Cardiac fibroblast (primary cell): ENCODE measurements at regions not wholly inside any gene's neighbourhood (a gene's known extent, or its start where the extent isn't known, plus 50 kb on each side); places are given as distances from the start of the nearest gene placed in this dataset.

Source experiments
- DNase-seq, 2 donors: peaks; one replicate each; pipeline versions ENCODE4 v3.0.0 to v3.0.0-alpha.2; 2010; ENCODE audit warnings: low read depth in 2 of 2
- H3K4me3 ChIP-seq, 2 donors: replicated peaks in 1 of 2; 1 replicate in 1 of 2; 2 replicates in 1 of 2; pipeline ENCODE4 v1.5.1; 2011; ENCODE audit warnings: low read depth in 2 of 2, low read length in 2 of 2, mild to moderate bottlenecking in 2 of 2, moderate library complexity in 1 of 2
- TF ChIP-seq, protein P1 (sequence below): IDR thresholded peaks from one replicate; pipeline ENCODE4 v1.5.1; 2011; ENCODE audit warnings: low read depth, mild to moderate bottlenecking, low read length, inconsistent platforms

DNA sequence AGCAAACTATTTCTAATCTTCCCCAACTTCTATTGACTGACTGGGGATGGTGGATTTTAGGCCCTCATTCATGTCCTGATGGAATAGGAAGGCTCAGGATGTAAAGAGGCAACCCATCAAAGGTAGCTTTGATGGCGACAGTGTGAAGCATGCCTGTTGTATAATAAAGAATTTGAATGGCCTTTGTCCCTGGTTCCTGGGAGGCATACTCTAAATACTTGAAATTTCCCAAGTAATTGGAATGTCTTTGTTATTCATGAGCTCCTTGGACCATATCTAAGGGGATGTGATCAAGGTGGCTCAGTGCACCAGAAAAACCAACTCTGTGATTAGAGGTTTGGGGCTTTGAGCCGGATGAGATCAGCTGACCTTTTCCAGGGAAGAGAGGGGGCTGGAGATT lies 264.5 kb upstream of the NEBL start:
- H3K4me3 ChIP-seq = no peak overlapping the region
- no peak for DNase-seq
- TF ChIP-seq, protein P1, sequence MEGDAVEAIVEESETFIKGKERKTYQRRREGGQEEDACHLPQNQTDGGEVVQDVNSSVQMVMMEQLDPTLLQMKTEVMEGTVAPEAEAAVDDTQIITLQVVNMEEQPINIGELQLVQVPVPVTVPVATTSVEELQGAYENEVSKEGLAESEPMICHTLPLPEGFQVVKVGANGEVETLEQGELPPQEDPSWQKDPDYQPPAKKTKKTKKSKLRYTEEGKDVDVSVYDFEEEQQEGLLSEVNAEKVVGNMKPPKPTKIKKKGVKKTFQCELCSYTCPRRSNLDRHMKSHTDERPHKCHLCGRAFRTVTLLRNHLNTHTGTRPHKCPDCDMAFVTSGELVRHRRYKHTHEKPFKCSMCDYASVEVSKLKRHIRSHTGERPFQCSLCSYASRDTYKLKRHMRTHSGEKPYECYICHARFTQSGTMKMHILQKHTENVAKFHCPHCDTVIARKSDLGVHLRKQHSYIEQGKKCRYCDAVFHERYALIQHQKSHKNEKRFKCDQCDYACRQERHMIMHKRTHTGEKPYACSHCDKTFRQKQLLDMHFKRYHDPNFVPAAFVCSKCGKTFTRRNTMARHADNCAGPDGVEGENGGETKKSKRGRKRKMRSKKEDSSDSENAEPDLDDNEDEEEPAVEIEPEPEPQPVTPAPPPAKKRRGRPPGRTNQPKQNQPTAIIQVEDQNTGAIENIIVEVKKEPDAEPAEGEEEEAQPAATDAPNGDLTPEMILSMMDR = no peak

DNA sequence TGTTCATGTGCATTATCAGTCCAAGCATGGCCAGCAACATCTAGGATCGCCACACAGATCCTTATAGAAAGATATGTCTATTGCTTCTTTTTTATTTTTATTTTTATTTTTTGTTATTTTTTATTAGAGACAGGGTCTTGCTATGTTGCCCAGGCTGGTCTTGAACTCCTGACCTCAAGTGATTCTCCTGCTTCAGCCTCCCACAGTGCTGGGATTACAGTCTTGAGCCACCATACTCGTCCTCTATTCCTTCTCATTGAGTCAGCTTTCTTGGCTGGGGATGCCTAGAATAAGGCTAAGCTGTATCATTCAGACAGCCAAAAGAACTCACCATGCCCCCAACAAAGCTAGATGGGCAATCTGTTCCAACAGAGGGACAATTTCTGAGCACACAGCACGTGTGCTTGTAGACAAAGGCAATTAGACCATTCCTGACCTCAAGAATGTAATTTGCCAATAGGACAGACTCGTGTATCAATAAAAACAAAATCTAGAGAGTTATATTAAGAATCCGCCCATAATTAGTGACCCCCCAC lies 264.0 kb upstream of the NEBL start:
- H3K4me3 ChIP-seq = no peak overlapping the region
- no peak for DNase-seq
- TF ChIP-seq, protein P1 = no peak

DNA sequence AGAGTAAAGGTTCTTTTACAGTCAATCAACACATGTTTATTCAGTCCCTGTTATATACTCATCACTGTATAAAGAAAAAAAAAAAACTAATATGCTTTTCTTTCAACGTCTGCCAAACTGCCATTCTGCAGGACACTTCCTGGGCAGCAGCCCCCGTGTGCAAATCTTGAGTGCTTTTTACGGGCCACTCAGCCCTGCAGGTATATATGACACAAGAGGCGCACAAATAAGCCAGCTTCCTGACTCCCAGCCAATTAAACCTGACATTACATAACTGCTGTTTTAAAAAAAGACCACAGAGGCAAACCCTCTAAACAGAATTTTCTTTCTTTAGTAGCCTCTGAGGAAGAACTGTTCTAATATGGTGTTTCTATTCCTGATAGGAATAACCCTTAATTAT lies 263.0 kb upstream of the NEBL start:
- no peak for DNase-seq
- no peak overlapping the region for H3K4me3 ChIP-seq
- TF ChIP-seq, protein P1 = no peak

DNA sequence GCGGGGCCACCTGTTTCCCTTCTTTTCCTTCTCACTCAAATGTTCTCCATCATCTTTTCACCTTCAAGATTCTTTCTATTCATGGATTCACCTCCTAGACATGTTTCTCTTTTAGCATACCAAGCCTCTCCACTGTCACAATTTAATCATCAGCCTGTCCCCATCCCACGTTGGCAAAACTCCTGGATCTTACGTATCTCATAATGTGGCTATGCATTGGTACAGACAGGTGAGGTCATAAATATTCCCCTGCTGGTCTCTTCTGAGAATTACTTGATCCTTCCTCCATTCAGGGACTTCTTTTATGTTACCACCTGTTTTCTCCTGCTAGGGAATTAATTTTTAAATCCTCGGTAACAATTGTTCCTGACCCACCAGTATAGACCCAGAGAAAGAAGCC lies 262.6 kb upstream of the NEBL start:
- TF ChIP-seq, protein P1 = no peak
- no peak for DNase-seq
- no peak overlapping the region for H3K4me3 ChIP-seq

DNA sequence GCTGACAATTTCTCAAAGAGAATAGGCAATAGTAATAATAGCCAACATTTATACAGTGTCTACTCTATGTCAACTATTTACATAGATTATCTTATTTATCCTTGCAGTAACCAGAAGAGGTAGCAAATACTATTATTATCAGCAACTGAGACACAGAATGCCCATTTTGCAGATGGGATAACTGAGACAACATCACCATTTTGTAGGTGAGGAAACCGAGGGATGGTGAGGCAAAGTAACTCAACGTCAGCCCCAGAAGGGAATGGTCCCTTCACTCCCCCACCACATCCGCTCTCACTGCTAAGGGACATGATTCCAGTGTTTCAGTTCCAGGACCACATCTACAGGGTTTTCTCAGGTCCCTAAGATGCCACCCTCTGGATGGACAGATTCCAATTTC lies 261.2 kb upstream of the NEBL start:
- TF ChIP-seq, protein P1 = no peak
- no peak for DNase-seq
- H3K4me3 ChIP-seq = no peak overlapping the region

DNA sequence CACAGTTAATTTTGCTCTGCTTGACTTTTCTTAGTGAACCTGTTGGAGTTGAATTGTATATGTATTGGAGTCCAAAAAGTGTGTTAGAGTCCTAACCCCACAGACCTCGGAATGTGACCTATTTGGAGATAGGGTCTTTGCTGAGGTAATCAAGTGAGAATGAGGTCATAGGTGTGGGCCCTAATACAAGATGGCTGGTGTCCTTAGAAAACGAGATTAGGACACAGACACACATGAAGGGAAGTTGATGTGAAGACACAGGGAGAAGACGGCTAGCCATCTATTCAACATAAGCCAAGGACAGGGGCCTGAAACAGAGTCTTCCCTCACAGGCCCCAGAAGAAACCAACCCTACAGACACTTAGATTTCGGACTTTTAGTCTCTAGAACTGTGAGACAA lies 260.6 kb upstream of the NEBL start:
- TF ChIP-seq, protein P1 = no peak
- no peak overlapping the region for H3K4me3 ChIP-seq
- no peak for DNase-seq

DNA sequence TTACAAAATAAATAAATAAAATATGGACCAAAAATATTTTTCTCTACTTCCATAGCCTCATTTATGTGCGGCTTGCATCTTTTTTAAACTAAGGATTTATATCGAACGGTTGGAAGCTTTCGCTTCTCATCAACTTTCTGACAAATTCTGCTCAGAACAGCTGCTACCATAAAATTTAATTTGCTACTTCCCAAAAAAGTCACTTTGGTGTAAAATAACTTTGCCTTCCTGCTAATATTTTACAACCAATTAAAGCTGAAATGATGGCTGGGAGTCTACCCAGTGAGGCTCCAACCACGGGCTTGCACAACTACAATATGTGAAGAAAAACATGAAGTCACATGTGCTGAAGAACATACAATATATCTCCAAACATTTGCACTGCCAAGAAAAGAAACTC lies 253.1 kb upstream of the NEBL start:
- TF ChIP-seq, protein P1 = no peak
- no peak overlapping the region for H3K4me3 ChIP-seq
- DNase-seq = no peak
